ENCODE measurements at regions not wholly inside any gene's neighbourhood (a gene's known extent, or its start where the extent isn't known, plus 50 kb on each side); places are given as distances from the start of the nearest gene placed in this dataset.

GRCh38 chr5:91256142-91256524 is 127.0 kb downstream of the ARRDC3 start:
- whole genome bisulfite sequencing, 2 experiments (ENCODE audit: extremely low coverage in 1 of 2, insufficient coverage in 1 of 2, insufficient read length in 1 of 2, insufficient replicate concordance in 2 of 2, low coverage in 1 of 2, low lambda C conversion rate in 2 of 2, missing lambda C conversion rate in 1 of 2): 90% methylated on average over 7 of the region's 7 CpGs; no CpG with 5 or more reads in 1 of the 2 experiments
- FAIRE-seq: no peak
- CTCF ChIA-PET (ENCODE audit: partially characterized antibody): interaction anchor here (0.6 to 1.2 kb wide), 3 partner anchors 11 to 161 kb away, joined by 3 to 4 read pairs (median 4); no protein-coding TSS in a partner anchor
- no peak for TF ChIP-seq MAFK (IDR thresholded peaks at IDR 0.05; ENCODE audit: low read depth, low read length)
- no peak for TF ChIP-seq POLR2AphosphoS5 (IDR thresholded peaks at IDR 0.05; ENCODE audit: low read depth, low read length)
- TF ChIP-seq, protein P1, sequence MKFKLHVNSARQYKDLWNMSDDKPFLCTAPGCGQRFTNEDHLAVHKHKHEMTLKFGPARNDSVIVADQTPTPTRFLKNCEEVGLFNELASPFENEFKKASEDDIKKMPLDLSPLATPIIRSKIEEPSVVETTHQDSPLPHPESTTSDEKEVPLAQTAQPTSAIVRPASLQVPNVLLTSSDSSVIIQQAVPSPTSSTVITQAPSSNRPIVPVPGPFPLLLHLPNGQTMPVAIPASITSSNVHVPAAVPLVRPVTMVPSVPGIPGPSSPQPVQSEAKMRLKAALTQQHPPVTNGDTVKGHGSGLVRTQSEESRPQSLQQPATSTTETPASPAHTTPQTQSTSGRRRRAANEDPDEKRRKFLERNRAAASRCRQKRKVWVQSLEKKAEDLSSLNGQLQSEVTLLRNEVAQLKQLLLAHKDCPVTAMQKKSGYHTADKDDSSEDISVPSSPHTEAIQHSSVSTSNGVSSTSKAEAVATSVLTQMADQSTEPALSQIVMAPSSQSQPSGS (IDR thresholded peaks at IDR 0.05; ENCODE audit: low read length): no peak
- TF ChIP-seq EZH2 (IDR thresholded peaks at IDR 0.05; ENCODE audit: low read depth, low read length, severe bottlenecking): no peak
- TF ChIP-seq RXRA (IDR thresholded peaks at IDR 0.05; ENCODE audit: insufficient read depth, low read depth, low read length): no peak
- TF ChIP-seq EP300 (IDR thresholded peaks at IDR 0.05; ENCODE audit: borderline replicate concordance in 1 of 2, low read depth in 2 of 2, low read length in 2 of 2): no peak
- TF ChIP-seq BACH1 (IDR thresholded peaks at IDR 0.05; ENCODE audit: low read length): no peak
- TF ChIP-seq SUZ12 (IDR thresholded peaks at IDR 0.05; ENCODE audit: low read length): no peak
- TF ChIP-seq RFX5 (IDR thresholded peaks at IDR 0.05; ENCODE audit: borderline replicate concordance, low read depth, low read length): no peak
- TF ChIP-seq POLR2A (IDR thresholded peaks at IDR 0.05; ENCODE audit: control extremely low read depth in 1 of 2, low read depth in 2 of 2, low read length in 2 of 2): no peak
- no peak for TF ChIP-seq ATF3 (IDR thresholded peaks at IDR 0.05; ENCODE audit: insufficient read depth, low read depth, low read length)
- no peak for TF ChIP-seq SIRT6 (IDR thresholded peaks at IDR 0.05; ENCODE audit: low read length)
- TF ChIP-seq CBX8 (IDR thresholded peaks at IDR 0.05; ENCODE audit: borderline replicate concordance, low read depth, low read length): no peak

More at GRCh38 chr5:91256142-91256524, 127.0 kb downstream of the ARRDC3 start:
- no peak overlapping the region for H2BK120ac ChIP-seq (replicated peaks; ENCODE audit: low read depth, low read length)
- H3K9me3 ChIP-seq (ENCODE audit: insufficient read depth in 2 of 2, low read depth in 1 of 2, low read length in 1 of 2): no peaks in the 10 kb centered on the region
- no peak overlapping the region for H3K27ac ChIP-seq (ENCODE audit: low read depth, low read length)
- no peaks in the 10 kb centered on the region for H3K4me1 ChIP-seq (replicated peaks in 1 of 4; ENCODE audit: control insufficient read depth in 3 of 4, insufficient read depth in 4 of 4, low read length in 3 of 4)
- no peak overlapping the region for H4K8ac ChIP-seq (ENCODE audit: extremely low read depth, insufficient read depth, low read length)
- H3K4ac ChIP-seq (replicated peaks; ENCODE audit: insufficient read length, low read depth, low read length): no peak overlapping the region
- no peak overlapping the region for H3K18ac ChIP-seq (ENCODE audit: extremely low read depth, low read length)
- H2BK12ac ChIP-seq (ENCODE audit: low read depth, low read length): no peak overlapping the region
- H2BK15ac ChIP-seq (ENCODE audit: low read length): no peak overlapping the region
- no peak for DNase-seq (ENCODE audit: low read depth in 1 of 2, low spot score in 2 of 2)
- H2BK5ac ChIP-seq (ENCODE audit: low read depth, low read length): no peak overlapping the region
- no peak overlapping the region for H3K9ac ChIP-seq (replicated peaks in 1 of 4; ENCODE audit: extremely low read depth in 1 of 4, low read depth in 3 of 4, low read length in 3 of 4)
- H3K4me3 ChIP-seq (ENCODE audit: extremely low read depth in 1 of 4, insufficient read depth in 2 of 4, low read depth in 3 of 4, low read length in 4 of 4): no peak overlapping the region
- POLR2A ChIA-PET (ENCODE audit: partially characterized antibody): interaction anchor here (0.6 to 1.5 kb wide), 2 partner anchors 125 to 127 kb away, joined by 3 read pairs; partner anchors contain the start of gene ARRDC3
- no peaks in the 10 kb centered on the region for H4K20me1 ChIP-seq (replicated peaks in 1 of 2; ENCODE audit: control insufficient read depth in 1 of 2, insufficient read depth in 2 of 2, low read length in 2 of 2)
- H4K91ac ChIP-seq (replicated peaks; ENCODE audit: insufficient read length, low read length): no peak overlapping the region
- H3K27me3 ChIP-seq (replicated peaks in 1 of 4; ENCODE audit: control insufficient read depth in 3 of 4, extremely low read depth in 1 of 4, insufficient read depth in 3 of 4, low read length in 3 of 4): no peaks in the 10 kb centered on the region
- H3K79me2 ChIP-seq (ENCODE audit: control insufficient read depth in 1 of 2, insufficient read depth in 2 of 2, low read length in 2 of 2): no peaks in the 10 kb centered on the region
- H3K56ac ChIP-seq (replicated peaks; ENCODE audit: insufficient read length, low read depth, low read length): no peak overlapping the region
- no peaks in the 10 kb centered on the region for H3K79me1 ChIP-seq (ENCODE audit: low read depth, low read length)
- no peak overlapping the region for H3K23ac ChIP-seq (ENCODE audit: insufficient read length)
- H3K36me3 ChIP-seq (ENCODE audit: control insufficient read depth in 2 of 4, insufficient read depth in 4 of 4, low read length in 3 of 4): no peaks in the 10 kb centered on the region
- H2AK5ac ChIP-seq (ENCODE audit: low read depth, low read length): no peak overlapping the region
- H2AFZ ChIP-seq (ENCODE audit: low read length): no peak overlapping the region
- H3K23me2 ChIP-seq (ENCODE audit: low read depth, low read length): no peaks in the 10 kb centered on the region
- no peak overlapping the region for H3K4me2 ChIP-seq (ENCODE audit: insufficient read depth in 1 of 2, low read depth in 2 of 2, low read length in 2 of 2)
- no peak overlapping the region for H2BK20ac ChIP-seq (ENCODE audit: low read length)
- no peak overlapping the region for H3K14ac ChIP-seq (ENCODE audit: insufficient read length)
- H4K5ac ChIP-seq (ENCODE audit: insufficient read length, low read depth, low read length): no peak overlapping the region

Data from H1 (cell line).